Osteocyte (in vitro differentiated cells): ENCODE measurements at regions not wholly inside any gene's neighbourhood (a gene's known extent, or its start where the extent isn't known, plus 50 kb on each side); places are given as distances from the start of the nearest gene placed in this dataset.
A peak's percentile ranks its signal among the peaks of the same experiment; 100 is the strongest.

Source experiments
- DNase-seq: peaks from one replicate; pipeline ENCODE4 v3.0.0; 2021; ENCODE audit warnings: mixed read lengths; ENCODE audit not compliant: unreplicated experiment; ENCODE audit errors: extremely low spot score
- H3K27ac Mint-ChIP-seq: one replicate; pipeline ENCODE4 v1.8.0; 2021; ENCODE audit warnings: mild to moderate bottlenecking, mixed read lengths; ENCODE audit not compliant: unreplicated experiment
- H3K27me3 Mint-ChIP-seq: one replicate; pipeline ENCODE4 v1.8.0; 2021; ENCODE audit warnings: mixed read lengths; ENCODE audit not compliant: unreplicated experiment
- H3K36me3 Mint-ChIP-seq: one replicate; pipeline ENCODE4 v1.8.0; 2021; ENCODE audit warnings: mixed read lengths; ENCODE audit not compliant: unreplicated experiment
- H3K4me1 Mint-ChIP-seq: one replicate; pipeline ENCODE4 v1.8.0; 2021; ENCODE audit warnings: mixed read lengths; ENCODE audit not compliant: unreplicated experiment
- H3K4me3 Mint-ChIP-seq: one replicate; pipeline ENCODE4 v1.8.0; 2021; ENCODE audit warnings: mild to moderate bottlenecking, moderate library complexity, mixed read lengths; ENCODE audit not compliant: unreplicated experiment
- H3K9me3 Mint-ChIP-seq: one replicate; pipeline ENCODE4 v1.8.0; 2021; ENCODE audit warnings: mixed read lengths; ENCODE audit not compliant: unreplicated experiment
- TF ChIP-seq, protein P1 (sequence below): fragments of 200-600 bp; sonication (generic); IDR thresholded peaks from 2 replicates; pipeline ENCODE4 v1.5.0; 2021; ENCODE audit warnings: antibody characterized with exemption, mild to moderate bottlenecking, moderate library complexity

DNA sequence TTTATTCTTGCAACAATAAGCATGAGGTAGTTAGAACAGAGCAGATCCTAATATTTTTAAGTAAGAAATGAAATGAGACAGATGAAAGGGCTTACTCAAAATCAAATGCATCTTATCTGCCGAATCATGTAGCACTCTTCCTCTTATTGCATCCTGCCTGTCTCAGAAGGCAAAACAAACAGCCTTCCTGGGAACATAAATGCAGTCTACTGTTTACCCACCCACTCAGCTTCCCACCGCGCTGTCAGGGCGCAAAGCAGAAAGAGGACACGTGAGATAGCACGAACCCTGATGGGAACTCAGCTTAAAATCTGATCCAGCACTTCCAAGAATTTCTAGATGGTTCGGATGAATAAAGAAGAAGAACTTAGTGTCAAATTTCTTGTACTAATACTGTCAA lies 114.4 kb upstream of the CDK1 start:
- H3K9me3 Mint-ChIP-seq, result no peaks in the 10 kb centered on the region
- TF ChIP-seq, protein P1, sequence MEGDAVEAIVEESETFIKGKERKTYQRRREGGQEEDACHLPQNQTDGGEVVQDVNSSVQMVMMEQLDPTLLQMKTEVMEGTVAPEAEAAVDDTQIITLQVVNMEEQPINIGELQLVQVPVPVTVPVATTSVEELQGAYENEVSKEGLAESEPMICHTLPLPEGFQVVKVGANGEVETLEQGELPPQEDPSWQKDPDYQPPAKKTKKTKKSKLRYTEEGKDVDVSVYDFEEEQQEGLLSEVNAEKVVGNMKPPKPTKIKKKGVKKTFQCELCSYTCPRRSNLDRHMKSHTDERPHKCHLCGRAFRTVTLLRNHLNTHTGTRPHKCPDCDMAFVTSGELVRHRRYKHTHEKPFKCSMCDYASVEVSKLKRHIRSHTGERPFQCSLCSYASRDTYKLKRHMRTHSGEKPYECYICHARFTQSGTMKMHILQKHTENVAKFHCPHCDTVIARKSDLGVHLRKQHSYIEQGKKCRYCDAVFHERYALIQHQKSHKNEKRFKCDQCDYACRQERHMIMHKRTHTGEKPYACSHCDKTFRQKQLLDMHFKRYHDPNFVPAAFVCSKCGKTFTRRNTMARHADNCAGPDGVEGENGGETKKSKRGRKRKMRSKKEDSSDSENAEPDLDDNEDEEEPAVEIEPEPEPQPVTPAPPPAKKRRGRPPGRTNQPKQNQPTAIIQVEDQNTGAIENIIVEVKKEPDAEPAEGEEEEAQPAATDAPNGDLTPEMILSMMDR, result no peak
- no peaks in the 10 kb centered on the region for H3K36me3 Mint-ChIP-seq
- no peak overlapping the region for H3K4me3 Mint-ChIP-seq
- H3K4me1 Mint-ChIP-seq, result peaks cover 34% of the 10 kb centered on the region
- no peaks in the 10 kb centered on the region for H3K27me3 Mint-ChIP-seq
- H3K27ac Mint-ChIP-seq, result no peak overlapping the region
- no peak for DNase-seq

DNA sequence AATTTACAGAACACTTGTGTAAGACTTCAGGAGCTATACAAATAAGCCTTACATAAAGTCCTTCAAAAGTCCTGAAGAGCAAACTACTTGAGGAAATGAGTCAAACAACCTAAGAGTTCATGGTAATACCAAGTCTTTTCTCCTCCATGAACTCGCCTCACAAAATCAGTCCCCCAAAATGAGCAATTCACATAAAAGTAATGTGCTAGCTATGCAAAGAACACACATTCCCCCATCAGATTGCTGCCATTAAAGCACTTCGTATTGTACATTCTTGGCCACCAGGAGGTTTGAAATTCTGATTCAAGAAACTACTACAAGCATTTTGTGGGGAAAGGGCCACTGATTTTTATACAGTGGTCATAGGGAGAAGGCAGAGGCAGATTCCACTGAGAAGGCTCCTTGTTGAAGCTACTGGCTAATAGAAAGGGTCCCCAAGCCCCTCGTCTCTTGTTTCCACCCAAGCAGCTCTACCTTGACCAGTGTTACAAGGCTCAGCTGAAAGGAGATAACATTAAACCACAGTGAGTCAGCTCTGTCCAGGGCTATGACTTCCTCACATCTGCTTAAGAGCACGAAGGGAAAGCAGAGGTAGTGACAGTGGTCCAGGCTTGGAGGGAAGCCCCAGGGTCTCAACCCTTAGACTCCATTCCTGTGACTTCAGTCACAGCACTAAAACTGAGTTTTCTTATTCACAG lies 115.2 kb upstream of the CDK1 start:
- Mint-ChIP-seq H3K27ac (peak overlapping the region; percentile 31), H3K9me3 (no peaks in the 10 kb centered on the region), H3K27me3 (no peaks in the 10 kb centered on the region), H3K4me1 (peaks cover 34% of the 10 kb centered on the region), H3K36me3 (no peaks in the 10 kb centered on the region), H3K4me3 (no peak overlapping the region)
- no peak for DNase-seq
- TF ChIP-seq, protein P1, result peak; percentile 18

DNA sequence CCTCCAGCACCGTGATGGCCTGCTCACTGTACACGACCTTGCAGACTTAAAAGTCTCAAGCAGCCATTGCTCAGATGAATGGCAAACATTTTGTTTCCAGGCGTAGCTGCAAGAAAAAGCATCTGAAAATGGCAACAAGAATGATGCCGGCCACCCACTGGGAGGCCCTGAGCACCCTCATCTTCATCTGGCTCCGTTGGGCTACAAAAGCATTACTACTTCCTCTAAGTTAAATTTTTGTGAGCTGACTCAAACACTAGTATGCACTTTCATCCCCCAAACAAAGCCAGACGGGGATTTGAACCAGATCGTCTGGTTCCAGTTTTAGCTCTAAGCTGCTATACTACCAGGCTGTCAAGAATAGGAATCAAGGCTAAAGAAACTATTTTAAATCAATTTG lies 116.6 kb upstream of the CDK1 start:
- DNase-seq, result no peak
- Mint-ChIP-seq H3K27ac (peak overlapping the region; percentile 84), H3K27me3 (no peaks in the 10 kb centered on the region), H3K4me3 (peak overlapping the region; percentile 3), H3K4me1 (peaks cover 34% of the 10 kb centered on the region), H3K9me3 (peaks cover 3% of the 10 kb centered on the region), H3K36me3 (no peaks in the 10 kb centered on the region)
- TF ChIP-seq, protein P1, result no peak

DNA sequence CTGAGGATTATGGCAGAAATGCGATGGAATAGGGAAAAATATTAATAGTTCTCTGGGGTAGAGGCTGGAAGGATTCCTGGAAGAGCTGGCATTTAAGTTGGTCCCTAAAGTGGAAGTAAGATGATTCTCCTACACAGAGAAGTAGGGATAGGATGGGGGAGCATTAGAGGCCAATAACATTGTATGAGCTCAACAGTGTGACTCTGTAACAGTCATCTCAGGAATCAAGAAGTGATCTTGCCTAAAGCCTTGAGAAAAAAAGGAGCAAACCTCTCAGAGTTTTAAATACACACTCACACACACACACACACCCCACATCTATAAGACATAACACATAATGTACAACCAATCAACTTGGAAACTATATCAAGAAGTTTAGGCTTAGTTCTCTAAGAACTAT lies 117.7 kb upstream of the CDK1 start:
- H3K4me1 Mint-ChIP-seq, result peaks cover 34% of the 10 kb centered on the region
- TF ChIP-seq, protein P1, result no peak
- H3K27ac Mint-ChIP-seq, result peak overlapping the region; percentile 29

DNA sequence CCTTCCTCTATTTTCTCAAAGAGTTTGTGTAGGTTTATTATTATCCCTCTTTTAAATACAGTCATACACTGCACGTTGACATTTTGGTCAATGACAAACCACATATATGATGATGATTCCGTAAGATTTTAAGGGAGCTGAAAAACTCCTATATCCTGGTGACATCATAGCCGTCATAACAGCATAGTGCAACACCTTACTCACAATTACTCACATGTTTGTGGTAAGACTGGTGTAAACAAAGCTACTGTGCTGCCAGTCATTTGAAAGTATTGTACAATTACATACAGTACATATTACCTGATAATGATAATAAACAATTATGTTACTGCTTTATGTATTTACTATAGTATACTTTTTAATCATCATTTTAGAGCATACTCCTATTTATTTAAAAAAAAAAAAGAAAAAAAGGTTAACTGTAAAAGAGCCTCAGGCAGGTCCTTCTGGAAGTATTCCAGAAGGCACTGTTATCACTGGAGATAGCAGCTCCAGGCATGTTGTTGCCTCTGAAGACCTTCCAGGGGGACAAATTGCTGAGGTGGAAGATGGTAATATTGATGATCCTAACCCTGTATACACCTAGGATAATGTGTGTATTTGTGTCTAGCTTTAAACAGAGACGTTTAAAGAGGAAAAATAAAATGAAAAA lies 123.3 kb upstream of the CDK1 start:
- H3K4me1 Mint-ChIP-seq, result peaks cover 2% of the 10 kb centered on the region
- H3K4me3 Mint-ChIP-seq, result no peak overlapping the region
- DNase-seq, result no peak
- H3K36me3 Mint-ChIP-seq, result no peaks in the 10 kb centered on the region
- TF ChIP-seq, protein P1, result no peak
- peaks cover 3% of the 10 kb centered on the region for H3K9me3 Mint-ChIP-seq
- no peak overlapping the region for H3K27ac Mint-ChIP-seq
- H3K27me3 Mint-ChIP-seq, result no peaks in the 10 kb centered on the region

More for the DNA sequence above, 117.7 kb upstream of the CDK1 start:
- Mint-ChIP-seq H3K27me3 (no peaks in the 10 kb centered on the region), H3K4me3 (no peak overlapping the region), H3K36me3 (no peaks in the 10 kb centered on the region), H3K9me3 (peaks cover 3% of the 10 kb centered on the region)
- no peak for DNase-seq
